DND-41 (cell line): ENCODE measurements at regions not wholly inside any gene's neighbourhood (a gene's known extent, or its start where the extent isn't known, plus 50 kb on each side); places are given as distances from the start of the nearest gene placed in this dataset.
"Not testable (repeated sequence)": the region's sequence is repeated elsewhere in the genome, so short reads cannot be mapped to it uniquely, and the experiment has no call there.

ENCODE experiments used
- ATAC-seq: fragments of 200-7000 bp; cut with Tn5 transposase; 3 replicates; pipeline ENCODE4 v1.9.1; 2021; ENCODE audit warnings: low read depth; ENCODE audit not compliant: insufficient read depth
- DNase-seq: peaks from one replicate; pipeline ENCODE4 v3.0.0-alpha.2; 2020
- H2AFZ ChIP-seq: 2 replicates; pipeline ENCODE4 v1.6.0; 2012; ENCODE audit warnings: low read depth, low read length
- H3K27ac ChIP-seq: 2 replicates; pipeline ENCODE4 v1.5.1; 2012; ENCODE audit warnings: low read length, inconsistent platforms
- H3K27me3 ChIP-seq: fragments of 200-600 bp; sonication (generic); 2 replicates; pipeline ENCODE4 v1.6.0; 2012; ENCODE audit warnings: low read length, mild to moderate bottlenecking, inconsistent platforms; ENCODE audit not compliant: insufficient read depth, poor library complexity
- H3K36me3 ChIP-seq: 2 replicates; pipeline ENCODE4 v1.5.1; 2012; ENCODE audit warnings: low read length, inconsistent platforms; ENCODE audit not compliant: insufficient read depth
- H3K4me1 ChIP-seq: 2 replicates; pipeline ENCODE4 v1.5.1; 2012; ENCODE audit warnings: mild to moderate bottlenecking, low read length; ENCODE audit not compliant: insufficient read depth
- H3K4me2 ChIP-seq: 2 replicates; pipeline ENCODE4 v1.6.0; 2012; ENCODE audit warnings: mild to moderate bottlenecking, moderate library complexity, low read length, inconsistent platforms; ENCODE audit not compliant: insufficient read depth
- H3K4me3 ChIP-seq, 2 experiments: fragments of 200-600 bp in 1 of 2; shearing (Covaris generic) in 1 of 2; 2 replicates each; pipeline ENCODE4 v1.5.1; 2012 to 2016; ENCODE audit warnings: inconsistent platforms in 2 of 2, low read length in 2 of 2, mild to moderate bottlenecking in 2 of 2, low read depth in 1 of 2, moderate library complexity in 1 of 2
- H3K79me2 ChIP-seq: 2 replicates; pipeline ENCODE4 v1.6.0; 2012; ENCODE audit warnings: low read length, inconsistent platforms; ENCODE audit not compliant: insufficient read depth
- H3K9ac ChIP-seq: 2 replicates; pipeline ENCODE4 v1.6.0; 2012; ENCODE audit warnings: low read depth, mild to moderate bottlenecking, inconsistent platforms, low read length, moderate library complexity
- H3K9me3 ChIP-seq: 2 replicates; pipeline ENCODE4 v1.5.1; 2012; ENCODE audit warnings: low read length, moderate library complexity, mild to moderate bottlenecking, inconsistent platforms; ENCODE audit not compliant: insufficient read depth, severe bottlenecking
- H4K20me1 ChIP-seq: 2 replicates; pipeline ENCODE4 v1.6.0; 2012; ENCODE audit warnings: low read length; ENCODE audit not compliant: insufficient read depth
- EZH2 ChIP-seq: IDR thresholded peaks from 3 replicates; pipeline ENCODE4 v1.6.1; 2012; ENCODE audit warnings: borderline replicate concordance, low read depth, mild to moderate bottlenecking, moderate library complexity, low read length, inconsistent platforms; ENCODE audit not compliant: severe bottlenecking
- TF ChIP-seq, protein P1 (sequence below): IDR thresholded peaks from 2 replicates; pipeline ENCODE4 v1.5.1; 2012; ENCODE audit warnings: borderline replicate concordance, low read length, moderate library complexity, mild to moderate bottlenecking; ENCODE audit not compliant: poor library complexity, severe bottlenecking; ENCODE audit errors: extremely low read depth

DNA sequence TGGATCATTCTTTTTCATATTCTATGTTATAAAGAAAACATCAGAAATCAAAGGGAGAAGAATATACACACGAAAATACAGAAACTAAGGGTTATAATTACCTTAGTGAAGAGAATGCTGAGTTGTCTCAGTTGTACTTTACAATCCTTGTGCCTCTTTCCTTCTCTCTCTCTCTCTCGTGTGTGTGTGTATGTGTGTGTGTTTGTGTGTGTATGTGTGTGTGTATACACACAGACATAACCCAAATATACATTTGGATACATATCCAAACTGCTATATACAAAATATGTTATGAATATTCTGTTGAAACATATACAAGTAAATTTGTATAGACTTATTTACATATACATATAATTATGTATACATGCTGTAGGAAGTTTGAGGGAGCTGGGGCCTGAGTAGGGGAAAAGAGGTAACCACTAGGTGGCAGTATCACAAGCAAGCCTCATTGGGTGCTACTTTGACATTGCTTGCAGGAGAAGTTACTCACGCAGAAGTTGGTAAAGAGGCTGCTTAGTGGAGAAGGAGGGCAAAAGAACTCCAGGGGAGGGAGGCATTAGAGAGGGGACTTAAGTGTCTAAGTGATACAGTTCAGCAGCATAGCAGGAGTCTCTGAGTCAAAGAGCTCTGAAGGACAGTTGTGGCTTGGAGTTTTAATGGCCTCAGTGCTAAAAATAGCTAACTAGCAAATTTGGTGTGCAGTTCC is 465.1 kb upstream of the PCDH20 start:
- Histone ChIP-seq H3K36me3 (no peaks in the 10 kb centered on the region), H3K9me3 (no peaks in the 10 kb centered on the region), H3K4me1 (no peaks in the 10 kb centered on the region), H3K79me2 (no peaks in the 10 kb centered on the region), H3K9ac (no peak overlapping the region), H3K4me2 (no peak overlapping the region), H3K27ac (no peak overlapping the region), H3K4me3 (no peak overlapping the region), H3K27me3 (no peaks in the 10 kb centered on the region), H2AFZ (no peak overlapping the region), H4K20me1 (no peaks in the 10 kb centered on the region)
- ATAC-seq, result peak; percentile 74; the same call in 2 of the 3 replicates
- TF ChIP-seq EZH2, result no peak
- TF ChIP-seq, protein P1, sequence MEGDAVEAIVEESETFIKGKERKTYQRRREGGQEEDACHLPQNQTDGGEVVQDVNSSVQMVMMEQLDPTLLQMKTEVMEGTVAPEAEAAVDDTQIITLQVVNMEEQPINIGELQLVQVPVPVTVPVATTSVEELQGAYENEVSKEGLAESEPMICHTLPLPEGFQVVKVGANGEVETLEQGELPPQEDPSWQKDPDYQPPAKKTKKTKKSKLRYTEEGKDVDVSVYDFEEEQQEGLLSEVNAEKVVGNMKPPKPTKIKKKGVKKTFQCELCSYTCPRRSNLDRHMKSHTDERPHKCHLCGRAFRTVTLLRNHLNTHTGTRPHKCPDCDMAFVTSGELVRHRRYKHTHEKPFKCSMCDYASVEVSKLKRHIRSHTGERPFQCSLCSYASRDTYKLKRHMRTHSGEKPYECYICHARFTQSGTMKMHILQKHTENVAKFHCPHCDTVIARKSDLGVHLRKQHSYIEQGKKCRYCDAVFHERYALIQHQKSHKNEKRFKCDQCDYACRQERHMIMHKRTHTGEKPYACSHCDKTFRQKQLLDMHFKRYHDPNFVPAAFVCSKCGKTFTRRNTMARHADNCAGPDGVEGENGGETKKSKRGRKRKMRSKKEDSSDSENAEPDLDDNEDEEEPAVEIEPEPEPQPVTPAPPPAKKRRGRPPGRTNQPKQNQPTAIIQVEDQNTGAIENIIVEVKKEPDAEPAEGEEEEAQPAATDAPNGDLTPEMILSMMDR, result peak; percentile 57
- DNase-seq, result peak; percentile 8

DNA sequence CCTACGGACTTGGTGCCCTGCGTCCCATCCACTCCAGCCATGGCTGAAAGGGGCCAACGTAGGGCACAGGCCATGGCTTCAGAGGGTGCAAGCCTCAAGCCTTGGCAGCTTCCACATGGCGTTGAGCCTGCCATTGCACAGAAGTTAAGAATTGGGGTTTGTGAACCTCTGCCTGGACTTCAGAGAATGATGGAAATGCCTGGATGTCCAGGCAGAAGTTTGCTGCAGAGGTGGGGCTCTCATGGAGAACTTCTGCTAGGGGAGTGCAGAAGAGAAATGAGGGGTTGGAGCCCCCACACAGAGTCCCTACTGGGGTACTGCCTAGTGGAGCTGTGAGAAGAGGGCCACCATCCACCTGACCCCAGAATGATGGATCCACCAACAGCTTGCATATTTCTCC is 462.9 kb upstream of the PCDH20 start:
- not testable (repeated sequence) for H3K27ac ChIP-seq, H3K9me3 ChIP-seq, H3K4me1 ChIP-seq, H3K9ac ChIP-seq, H2AFZ ChIP-seq, H3K36me3 ChIP-seq, H3K4me3 ChIP-seq, DNase-seq, H3K4me2 ChIP-seq, H3K79me2 ChIP-seq, H4K20me1 ChIP-seq, ATAC-seq, H3K27me3 ChIP-seq

DNA sequence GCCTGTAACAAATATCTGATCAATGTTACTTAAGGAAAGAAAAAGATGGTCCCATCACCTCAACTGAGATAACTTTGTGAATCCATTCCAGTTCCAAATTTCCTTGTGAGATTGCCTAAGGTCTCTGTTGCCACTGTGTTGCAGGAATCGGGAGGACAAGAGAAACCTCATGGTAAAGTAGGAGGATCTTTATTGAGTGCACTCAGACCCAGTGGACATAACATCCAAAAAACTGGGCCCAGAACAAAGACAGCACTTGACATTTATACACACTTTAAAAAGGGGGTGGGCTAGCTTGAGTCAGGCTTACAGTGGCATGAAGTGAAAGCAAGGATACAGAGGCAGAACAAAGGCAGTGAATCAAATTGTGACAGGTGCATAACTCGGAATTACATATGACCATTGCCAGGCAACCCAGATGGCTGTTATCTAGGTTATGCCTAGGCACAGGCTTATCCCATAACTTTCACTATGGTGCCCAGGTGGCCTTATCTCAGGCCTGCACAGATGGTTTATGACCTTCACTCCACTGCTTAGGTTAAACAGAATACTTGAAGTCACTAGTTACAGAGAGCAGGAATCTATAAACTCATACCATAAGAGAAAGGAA is 459.4 kb upstream of the PCDH20 start:
- Histone ChIP-seq H4K20me1 (no peaks in the 10 kb centered on the region), H3K27ac (no peak overlapping the region), H3K79me2 (no peaks in the 10 kb centered on the region), H2AFZ (no peak overlapping the region), H3K27me3 (no peaks in the 10 kb centered on the region), H3K4me2 (no peak overlapping the region), H3K9ac (no peak overlapping the region), H3K4me1 (no peaks in the 10 kb centered on the region), H3K36me3 (no peaks in the 10 kb centered on the region), H3K9me3 (no peaks in the 10 kb centered on the region), H3K4me3 (no peak overlapping the region)
- no peak for TF ChIP-seq EZH2
- TF ChIP-seq, protein P1, result no peak
- ATAC-seq (no peak), DNase-seq (no peak)

DNA sequence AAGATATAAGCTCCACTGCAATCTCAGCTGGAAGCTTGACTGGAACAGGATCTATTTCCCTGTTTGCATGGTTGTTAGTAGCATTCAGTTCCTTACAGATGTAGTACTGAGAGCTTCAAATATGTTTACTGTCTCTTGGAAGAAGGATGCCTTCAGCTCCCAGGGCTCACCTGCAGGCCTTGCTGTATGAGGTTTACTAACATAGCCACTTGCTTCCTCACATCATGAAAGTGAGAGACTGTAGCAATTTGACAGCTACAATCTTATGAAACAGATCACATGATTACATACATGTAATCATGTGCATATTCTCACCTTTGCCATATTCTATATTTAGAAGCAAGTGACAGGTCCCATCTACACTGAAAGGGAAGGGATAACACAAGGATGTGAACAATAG is 458.1 kb upstream of the PCDH20 start:
- H4K20me1 ChIP-seq, result no peaks in the 10 kb centered on the region
- H3K4me3 ChIP-seq, result no peak overlapping the region
- no peak for TF ChIP-seq EZH2
- TF ChIP-seq, protein P1, result no peak
- no peak overlapping the region for H3K9ac ChIP-seq
- ATAC-seq (no peak), DNase-seq (no peak)
- H3K4me2 ChIP-seq, result no peak overlapping the region
- no peaks in the 10 kb centered on the region for H3K9me3 ChIP-seq
- H3K4me1 ChIP-seq, result no peaks in the 10 kb centered on the region
- H3K36me3 ChIP-seq, result no peaks in the 10 kb centered on the region
- no peak overlapping the region for H2AFZ ChIP-seq
- no peak overlapping the region for H3K27ac ChIP-seq
- H3K27me3 ChIP-seq, result no peaks in the 10 kb centered on the region
- no peaks in the 10 kb centered on the region for H3K79me2 ChIP-seq
